CMK (cell line): ENCODE measurements at regions not wholly inside any gene's neighbourhood (a gene's known extent, or its start where the extent isn't known, plus 50 kb on each side); places are given as distances from the start of the nearest gene placed in this dataset.

Experiments used
- DNase-seq: peaks from one replicate; pipeline ENCODE4 v3.0.0-alpha.2; 2010; ENCODE audit warnings: low read depth

- no peak for DNase-seq
Measured at GRCh38 chr6:91135406-91136103, 548.7 kb upstream of the MAP3K7 start.

DNA sequence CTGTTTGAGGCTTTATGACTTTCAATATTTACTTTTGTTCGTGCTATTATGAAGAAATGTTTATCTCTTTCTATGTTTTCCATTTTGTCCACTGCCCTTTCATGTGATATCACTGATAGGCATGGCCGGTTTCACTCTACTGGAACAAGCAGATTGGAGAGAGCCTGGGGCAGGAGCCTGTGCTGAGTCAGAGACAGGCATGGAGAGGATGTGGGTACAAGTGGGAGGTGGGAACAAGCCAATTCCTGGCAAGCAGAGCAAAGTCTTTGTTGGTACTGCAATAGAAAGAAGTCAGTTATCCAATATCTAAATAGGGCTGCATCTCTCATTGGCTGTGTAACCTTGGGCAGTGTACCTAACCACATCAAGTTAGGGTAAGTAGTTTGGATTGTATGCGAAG lies 545.6 kb upstream of the MAP3K7 start:
- DNase-seq, result no peak

DNA sequence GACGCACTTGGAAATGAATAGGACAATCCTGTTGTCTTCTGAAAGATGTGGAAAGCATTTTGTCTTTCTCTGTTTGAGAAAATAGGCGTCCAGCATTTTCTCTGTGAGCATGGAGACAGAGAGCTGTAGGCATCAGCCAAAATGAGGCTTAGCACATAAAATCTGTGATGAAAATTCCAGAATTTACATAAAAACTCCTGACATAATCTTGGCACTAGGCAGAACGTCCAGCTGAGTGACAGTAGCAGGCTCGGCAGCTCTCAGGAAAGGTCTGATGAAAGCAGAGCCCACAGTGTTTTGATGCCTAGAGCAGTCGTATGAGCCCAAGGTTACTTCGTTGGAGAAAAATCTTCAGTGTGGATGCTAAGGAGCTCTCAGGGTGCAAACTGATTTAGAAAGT lies 543.3 kb upstream of the MAP3K7 start:
- DNase-seq, result no peak

DNA sequence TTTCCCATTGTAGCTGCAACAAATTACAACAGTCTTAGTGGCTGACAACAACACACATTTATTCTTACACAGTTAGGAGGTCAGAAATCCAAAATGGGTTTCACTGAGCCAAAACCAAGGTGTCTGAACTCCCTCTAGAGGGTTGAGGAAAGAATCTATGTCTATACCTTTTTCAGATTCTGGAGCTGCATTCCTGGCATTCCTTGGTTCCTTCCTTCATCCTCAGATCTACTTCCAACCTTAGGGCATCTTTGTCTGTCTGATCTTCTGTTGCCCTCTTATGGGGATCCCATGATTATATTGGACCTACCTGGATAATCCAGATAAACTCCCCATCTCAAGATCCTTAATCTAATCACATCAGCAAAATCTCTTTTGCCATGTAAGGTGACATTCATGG lies 540.9 kb upstream of the MAP3K7 start:
- no peak for DNase-seq

GRCh38 chr6:91126876-91127275 lies 540.0 kb upstream of the MAP3K7 start:
- DNase-seq, result no peak

GRCh38 chr6:91117550-91117949 lies 530.7 kb upstream of the MAP3K7 start:
- no peak for DNase-seq

- no peak for DNase-seq
Measured at GRCh38 chr6:91114123-91114708, 527.3 kb upstream of the MAP3K7 start.

DNA sequence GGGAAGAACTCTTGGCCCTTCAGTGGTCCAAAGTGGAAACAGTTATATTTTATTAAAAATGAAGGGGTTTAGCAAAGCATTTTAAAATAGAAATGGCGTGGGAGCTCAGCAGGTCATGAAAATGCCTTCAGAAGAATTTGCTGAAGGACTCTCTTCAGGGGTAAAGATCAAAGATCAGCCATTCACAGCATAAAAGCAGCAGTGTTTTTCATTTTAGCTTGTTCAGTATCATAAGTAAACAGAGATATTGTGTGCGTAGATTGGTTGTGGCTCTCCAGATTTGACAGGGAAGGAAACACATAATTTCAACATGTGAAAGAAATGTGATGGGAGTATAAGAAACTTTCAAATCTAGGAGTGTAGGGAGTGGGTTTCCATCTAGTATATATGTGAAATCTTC lies 519.2 kb upstream of the MAP3K7 start:
- DNase-seq, result no peak

DNA sequence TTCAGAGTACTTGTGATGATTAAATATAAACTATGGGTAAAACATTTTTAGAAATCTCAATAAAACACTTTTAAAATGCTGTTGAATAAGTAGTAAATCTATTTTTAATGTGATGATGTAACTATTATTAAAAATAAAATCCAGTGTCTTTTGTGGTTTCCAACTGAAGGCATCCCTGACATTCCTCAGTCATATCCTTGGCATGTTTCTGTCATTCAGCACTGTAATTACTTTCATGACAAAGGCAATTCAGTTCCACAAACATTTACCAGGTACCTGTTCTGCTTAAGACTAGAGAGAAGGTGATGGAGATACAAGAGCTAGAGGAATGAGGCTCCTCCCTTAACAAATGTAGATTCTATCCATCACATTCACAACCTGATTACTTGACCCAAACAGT lies 518.7 kb upstream of the MAP3K7 start:
- no peak for DNase-seq

- DNase-seq, result no peak
Measured at GRCh38 chr6:91099479-91099878, 512.6 kb upstream of the MAP3K7 start.

- DNase-seq, result no peak
Measured at GRCh38 chr6:91098006-91098405, 511.1 kb upstream of the MAP3K7 start.

DNA sequence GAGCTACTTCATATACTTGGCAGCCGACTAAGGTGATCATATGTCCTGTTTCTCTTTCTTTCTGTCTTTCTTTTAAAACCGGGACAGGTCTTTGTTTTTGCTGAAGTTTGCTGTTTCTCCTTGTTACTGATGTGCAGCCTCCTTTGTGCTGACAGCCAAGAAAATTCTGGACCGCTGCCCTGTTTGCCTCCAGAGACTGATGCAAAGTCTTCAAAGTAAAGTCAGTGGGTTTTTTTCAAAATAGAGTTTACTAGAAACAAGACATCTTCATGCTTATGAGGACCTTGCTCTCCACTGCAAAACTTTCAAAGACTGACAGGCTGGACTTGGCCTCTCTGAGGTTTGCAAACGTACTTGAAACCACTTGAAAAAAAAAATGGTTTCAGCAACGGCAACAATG lies 510.5 kb upstream of the MAP3K7 start:
- DNase-seq, result no peak

- DNase-seq, result no peak
Measured at GRCh38 chr6:91094806-91095475, 508.1 kb upstream of the MAP3K7 start.

- DNase-seq, result no peak
Measured at GRCh38 chr6:91094341-91094740, 507.5 kb upstream of the MAP3K7 start.

DNA sequence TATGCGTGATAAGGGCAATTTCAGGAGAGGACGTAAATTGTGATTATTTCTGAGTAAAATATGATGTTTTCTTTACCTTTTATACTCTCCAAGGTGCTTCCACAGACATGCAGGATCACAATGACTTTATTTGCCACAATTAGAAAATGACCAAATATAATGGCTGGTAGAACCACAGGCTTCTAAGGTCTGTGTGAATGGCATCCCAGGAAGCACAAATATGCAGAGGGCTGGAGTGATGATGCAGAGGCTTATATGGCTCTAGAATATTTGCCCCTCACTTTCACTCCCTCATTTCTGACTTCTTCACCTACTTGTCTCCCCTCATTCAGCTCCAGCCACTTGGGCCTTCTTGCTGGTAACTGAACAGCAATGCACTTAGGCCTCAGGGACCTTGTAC lies 502.1 kb upstream of the MAP3K7 start:
- DNase-seq, result no peak

DNA sequence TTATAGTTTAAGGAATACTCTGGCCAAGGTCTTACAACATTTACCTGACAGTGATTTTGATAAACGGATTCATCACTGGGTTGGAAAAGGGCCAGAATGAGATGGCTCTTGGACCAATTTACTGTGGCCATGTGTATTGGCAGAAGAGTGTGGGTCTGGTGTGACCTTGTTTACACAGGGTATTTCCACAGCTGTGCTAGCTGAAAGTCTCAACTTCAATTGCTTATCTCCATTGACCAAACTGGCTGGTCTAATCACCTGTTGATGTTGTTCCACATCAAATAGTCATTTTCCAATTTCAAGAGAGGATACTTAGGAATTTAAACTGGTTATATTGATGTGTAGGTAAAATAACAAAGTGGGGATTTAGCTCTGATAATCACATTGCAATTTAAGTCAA lies 501.6 kb upstream of the MAP3K7 start:
- no peak for DNase-seq

- DNase-seq, result no peak
Measured at GRCh38 chr6:91087908-91088307, 501.0 kb upstream of the MAP3K7 start.

DNA sequence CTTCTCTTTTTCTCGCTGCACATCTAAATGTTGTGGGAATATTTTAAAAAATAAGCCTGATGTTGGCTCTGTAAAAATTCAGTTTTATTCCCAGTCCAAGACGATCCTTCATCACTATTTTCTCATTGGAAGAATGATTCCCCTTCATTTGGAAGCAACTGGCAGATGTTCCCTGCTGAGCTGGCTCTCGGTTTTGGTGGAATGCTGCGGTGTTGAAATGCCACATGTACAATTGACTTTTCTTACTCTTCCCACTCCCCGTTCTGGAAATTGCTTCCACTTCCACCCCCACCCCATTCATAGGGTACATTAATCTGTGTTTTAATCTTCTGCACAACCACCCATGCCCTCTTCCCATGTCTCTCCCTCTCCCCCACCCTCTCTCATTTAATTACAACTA lies 496.3 kb upstream of the MAP3K7 start:
- DNase-seq, result no peak

- no peak for DNase-seq
Measured at GRCh38 chr6:91082311-91082832, 495.5 kb upstream of the MAP3K7 start.

- DNase-seq, result peak; percentile 14
Measured at GRCh38 chr6:91081452-91082067, 494.7 kb upstream of the MAP3K7 start.

GRCh38 chr6:91080871-91081270 lies 494.0 kb upstream of the MAP3K7 start:
- no peak for DNase-seq

DNA sequence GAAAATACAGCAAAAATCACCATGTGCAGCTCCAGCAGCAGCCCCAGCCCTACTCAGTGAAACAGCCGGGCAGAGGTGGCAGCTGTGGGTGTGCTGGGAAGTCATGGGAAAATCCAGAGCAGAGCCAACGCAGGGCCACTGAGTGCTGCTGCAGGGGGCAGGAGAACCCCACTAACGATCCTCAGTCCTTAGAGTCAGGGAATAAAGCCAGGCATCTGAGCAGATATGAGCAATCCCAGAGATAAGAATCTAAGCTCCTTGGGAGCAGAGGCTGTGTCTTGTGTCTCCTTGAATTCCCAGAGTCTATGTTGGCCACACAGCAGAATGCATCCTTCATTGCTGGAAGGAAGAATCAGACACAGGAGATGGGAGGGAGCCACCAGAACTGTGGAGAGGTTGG lies 493.1 kb upstream of the MAP3K7 start:
- DNase-seq, result no peak
